HepG2 (cell line): ENCODE measurements at regions not wholly inside any gene's neighbourhood (a gene's known extent, or its start where the extent isn't known, plus 50 kb on each side); places are given as distances from the start of the nearest gene placed in this dataset.
A peak's percentile ranks its signal among the peaks of the same experiment; 100 is the strongest.

Source experiments
- ARID2 ChIP-seq: sonication (generic); formaldehyde crosslinking; IDR thresholded peaks from 2 replicates; pipeline ENCODE4 v1.8.1; 2022; ENCODE audit warnings: mild to moderate bottlenecking, missing genetic modification reagents, borderline replicate concordance
- FOSL1 ChIP-seq: sonication (generic); formaldehyde crosslinking; IDR thresholded peaks from 2 replicates; pipeline ENCODE4 v1.9.0; 2021; ENCODE audit warnings: missing genetic modification reagents, borderline replicate concordance
- FUBP1 ChIP-seq: sonication (generic); formaldehyde crosslinking; IDR thresholded peaks from 2 replicates; pipeline ENCODE4 v1.5.1; 2020; ENCODE audit warnings: missing genetic modification reagents, mild to moderate bottlenecking, borderline replicate concordance
- HDAC1 ChIP-seq: sonication (generic); formaldehyde crosslinking; IDR thresholded peaks from 2 replicates; pipeline ENCODE4 v1.5.1; 2020; ENCODE audit warnings: mild to moderate bottlenecking, missing genetic modification reagents
- HOXA3 ChIP-seq: sonication (generic); formaldehyde crosslinking; IDR thresholded peaks from 2 replicates; pipeline ENCODE4 v1.5.0; 2020; ENCODE audit warnings: missing genetic modification reagents
- IKZF4 ChIP-seq: sonication (generic); formaldehyde crosslinking; IDR thresholded peaks from 2 replicates; pipeline ENCODE4 v1.5.1; 2020; ENCODE audit warnings: borderline replicate concordance, mild to moderate bottlenecking, low read depth, missing genetic modification reagents; ENCODE audit errors: not compliant biosample characterization
- JUNB ChIP-seq: sonication (generic); formaldehyde crosslinking; IDR thresholded peaks from 2 replicates; pipeline ENCODE4 v1.8.0; 2022; ENCODE audit warnings: missing genetic modification reagents, mild to moderate bottlenecking, borderline replicate concordance
- KLF12 ChIP-seq: sonication (generic); formaldehyde crosslinking; IDR thresholded peaks from 2 replicates; pipeline ENCODE4 v1.4.0; 2020; ENCODE audit warnings: missing genetic modification reagents, borderline replicate concordance
- MXI1 ChIP-seq: IDR thresholded peaks from 3 replicates; pipeline ENCODE4 v1.6.1; 2012; ENCODE audit warnings: low read depth, low read length, inconsistent platforms, borderline replicate concordance
- NFYB ChIP-seq: sonication (generic); formaldehyde crosslinking; IDR thresholded peaks from 2 replicates; pipeline ENCODE4 v1.4.0; 2020; ENCODE audit warnings: missing genetic modification reagents
- NRL ChIP-seq: sonication (generic); formaldehyde crosslinking; IDR thresholded peaks from 2 replicates; pipeline ENCODE4 v1.5.0; 2020; ENCODE audit warnings: missing genetic modification reagents, mild to moderate bottlenecking, moderate library complexity, borderline replicate concordance
- POLR2AphosphoS2 ChIP-seq: IDR thresholded peaks from 2 replicates; pipeline ENCODE4 v1.6.1; 2011; ENCODE audit warnings: low read depth, low read length, improper control_type of control experiment
- PPARG ChIP-seq: conservative IDR thresholded peaks from 2 replicates; pipeline ENCODE4 v1.6.1; 2016; ENCODE audit warnings: missing biosample characterization, missing genetic modification reagents
- RBFOX2 ChIP-seq: fragments of 200-400 bp; formaldehyde crosslinking; IDR thresholded peaks from 2 replicates; pipeline ENCODE4 v1.6.1; 2017; ENCODE audit warnings: low read depth, mild to moderate bottlenecking, low read length
- SAFB2 ChIP-seq: sonication (generic); formaldehyde crosslinking; IDR thresholded peaks from 2 replicates; pipeline ENCODE4 v1.5.1; 2020; ENCODE audit warnings: missing genetic modification reagents, low read depth, mild to moderate bottlenecking, borderline replicate concordance
- SETDB1 ChIP-seq: sonication (generic); formaldehyde crosslinking; IDR thresholded peaks from 2 replicates; pipeline ENCODE4 v1.5.1; 2020; ENCODE audit warnings: missing genetic modification reagents, mild to moderate bottlenecking, borderline replicate concordance
- SRY ChIP-seq: sonication (generic); formaldehyde crosslinking; IDR thresholded peaks from 2 replicates; pipeline ENCODE4 v1.8.0; 2022; ENCODE audit warnings: mild to moderate bottlenecking, missing genetic modification reagents
- XBP1 ChIP-seq: sonication (generic); formaldehyde crosslinking; IDR thresholded peaks from 2 replicates; pipeline ENCODE4 v1.5.0; 2020; ENCODE audit warnings: missing genetic modification reagents
- ZFX ChIP-seq: sonication (generic); formaldehyde crosslinking; IDR thresholded peaks from 2 replicates; pipeline ENCODE4 v1.4.0; 2020; ENCODE audit warnings: mild to moderate bottlenecking, low read depth, missing genetic modification reagents, moderate library complexity
- ZNF230 ChIP-seq: sonication (generic); formaldehyde crosslinking; IDR thresholded peaks from 2 replicates; pipeline ENCODE4 v1.4.0; 2020; ENCODE audit warnings: mild to moderate bottlenecking, missing genetic modification reagents
- ZNF335 ChIP-seq: sonication (generic); formaldehyde crosslinking; IDR thresholded peaks from 2 replicates; pipeline ENCODE4 v1.4.0; 2020; ENCODE audit warnings: missing genetic modification reagents
- ZNF569 ChIP-seq: sonication (generic); formaldehyde crosslinking; IDR thresholded peaks from 2 replicates; pipeline ENCODE4 v1.5.0; 2020; ENCODE audit warnings: mild to moderate bottlenecking, missing genetic modification reagents, moderate library complexity, borderline replicate concordance
- ZNF570 ChIP-seq: sonication (generic); formaldehyde crosslinking; IDR thresholded peaks from 2 replicates; pipeline ENCODE4 v1.4.0; 2020; ENCODE audit warnings: mild to moderate bottlenecking, missing genetic modification reagents, borderline replicate concordance
- ZNF766 ChIP-seq: sonication (generic); formaldehyde crosslinking; IDR thresholded peaks from 2 replicates; pipeline ENCODE4 v1.5.0; 2020; ENCODE audit warnings: missing genetic modification reagents, borderline replicate concordance
- ZNF788 ChIP-seq: sonication (generic); formaldehyde crosslinking; IDR thresholded peaks from 2 replicates; pipeline ENCODE4 v1.5.0; 2020; ENCODE audit warnings: mild to moderate bottlenecking, missing genetic modification reagents, borderline replicate concordance
- ZNF878 ChIP-seq: sonication (generic); formaldehyde crosslinking; IDR thresholded peaks from 2 replicates; pipeline ENCODE4 v1.8.1; 2023; ENCODE audit warnings: mild to moderate bottlenecking, missing genetic modification reagents, moderate library complexity
- TF ChIP-seq, protein P1 (sequence below): sonication (generic); formaldehyde crosslinking; IDR thresholded peaks from 2 replicates; pipeline ENCODE4 v1.4.0; 2020; ENCODE audit warnings: missing genetic modification reagents, borderline replicate concordance

DNA sequence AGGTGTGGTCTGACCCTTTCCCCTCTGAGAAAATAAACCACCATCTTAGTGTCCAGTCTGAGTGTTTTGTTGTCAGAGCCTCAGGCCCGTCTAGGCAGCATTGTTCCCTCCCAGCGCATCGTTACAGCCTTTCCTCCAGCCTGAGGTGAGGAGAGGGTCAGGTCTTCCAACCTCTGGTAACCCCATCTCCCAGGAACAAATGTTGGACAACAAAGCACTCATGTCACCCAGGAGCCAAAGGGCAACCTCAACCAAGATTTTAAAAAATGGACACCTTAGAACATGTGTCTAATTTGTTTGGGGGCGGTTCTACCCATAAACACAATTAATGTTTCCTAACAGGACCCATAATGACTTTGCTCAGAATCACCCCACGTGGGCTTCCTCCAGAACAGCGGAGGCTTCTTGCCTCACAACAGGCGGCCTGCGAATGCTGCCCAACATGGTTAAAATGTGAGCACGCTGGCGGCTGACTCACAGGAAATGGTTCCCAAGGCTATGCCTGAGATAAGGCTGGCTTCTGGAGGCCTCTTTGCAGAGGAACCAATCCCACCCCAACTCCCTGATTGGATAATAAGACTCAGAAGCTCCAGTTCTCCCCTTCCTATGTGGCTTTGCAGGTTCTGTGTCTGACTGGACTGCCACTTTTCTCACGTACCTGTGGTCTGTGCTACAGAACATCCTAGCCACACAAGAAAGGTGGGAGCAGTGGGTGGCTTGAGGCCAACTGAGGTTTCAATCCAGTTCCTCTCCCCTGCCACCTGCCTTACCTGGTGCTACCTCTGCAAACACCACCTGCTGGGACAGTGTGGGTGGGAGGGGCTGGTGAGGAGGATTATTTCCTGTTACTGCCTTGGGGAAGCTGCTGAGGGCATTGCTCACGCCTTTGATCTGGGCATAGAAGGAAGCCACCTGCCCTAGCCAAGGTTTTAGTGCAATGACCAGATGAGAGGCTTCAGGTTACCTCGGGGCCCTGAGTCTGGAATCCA, 108.8 kb downstream of the B3GNT2 start (continued):
- TF ChIP-seq SRY (no peak), ZNF570 (CRISPR knock-in tag) (no peak), KLF12 (CRISPR knock-in tag) (no peak), ARID2 (CRISPR knock-in tag) (no peak), FOSL1 (CRISPR knock-in tag) (peak; percentile 31; the same call in 1 of the 2 replicates), ZNF788 (CRISPR knock-in tag) (peak; percentile 12; the same call in 1 of the 2 replicates), NFYB (peak; percentile 46; the same call in 1 of the 2 replicates), POLR2AphosphoS2 (no peak), HOXA3 (CRISPR knock-in tag) (no peak), SAFB2 (CRISPR knock-in tag) (no peak), RBFOX2 (no peak), ZNF878 (CRISPR knock-in tag) (no peak), HDAC1 (CRISPR knock-in tag) (no peak), ZNF766 (no peak), ZNF335 (CRISPR knock-in tag) (0 out of 2 replicates have a peak, but pooled peaks have one; percentile 25), MXI1 (no peak), NRL (CRISPR knock-in tag) (no peak), FUBP1 (CRISPR knock-in tag) (no peak), PPARG (no peak), JUNB (CRISPR knock-in tag) (no peak), SETDB1 (CRISPR knock-in tag) (no peak), IKZF4 (CRISPR knock-in tag) (no peak), ZFX (CRISPR knock-in tag) (peak; percentile 45; the same call in 1 of the 2 replicates), ZNF230 (CRISPR knock-in tag) (no peak), ZNF569 (CRISPR knock-in tag) (no peak), XBP1 (no peak)
- TF ChIP-seq, protein P1, sequence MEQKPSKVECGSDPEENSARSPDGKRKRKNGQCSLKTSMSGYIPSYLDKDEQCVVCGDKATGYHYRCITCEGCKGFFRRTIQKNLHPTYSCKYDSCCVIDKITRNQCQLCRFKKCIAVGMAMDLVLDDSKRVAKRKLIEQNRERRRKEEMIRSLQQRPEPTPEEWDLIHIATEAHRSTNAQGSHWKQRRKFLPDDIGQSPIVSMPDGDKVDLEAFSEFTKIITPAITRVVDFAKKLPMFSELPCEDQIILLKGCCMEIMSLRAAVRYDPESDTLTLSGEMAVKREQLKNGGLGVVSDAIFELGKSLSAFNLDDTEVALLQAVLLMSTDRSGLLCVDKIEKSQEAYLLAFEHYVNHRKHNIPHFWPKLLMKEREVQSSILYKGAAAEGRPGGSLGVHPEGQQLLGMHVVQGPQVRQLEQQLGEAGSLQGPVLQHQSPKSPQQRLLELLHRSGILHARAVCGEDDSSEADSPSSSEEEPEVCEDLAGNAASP (CRISPR knock-in tag): no peak
